Tibial nerve (tissue), 3 donors: ENCODE measurements at regions not wholly inside any gene's neighbourhood (a gene's known extent, or its start where the extent isn't known, plus 50 kb on each side); places are given as distances from the start of the nearest gene placed in this dataset.

ENCODE experiments used
- POLR2A ChIP-seq, 2 donors: fragments of 450-650 bp; IDR thresholded peaks; one replicate each; pipeline ENCODE4 v1.6.1; 2017; ENCODE audit warnings: antibody characterized with exemption in 2 of 2, mild to moderate bottlenecking in 2 of 2, moderate library complexity in 2 of 2
- TF ChIP-seq, protein P1 (sequence below), 5 experiments: fragments of 200-600 bp in 3 of 5; fragments of 450-650 bp in 2 of 5; sonication (generic) in 3 of 5; IDR thresholded peaks; one replicate each; pipeline ENCODE4 v1.5.1; 2016 to 2019; ENCODE audit warnings: antibody characterized with exemption in 5 of 5, mild to moderate bottlenecking in 3 of 5, moderate library complexity in 2 of 5

DNA sequence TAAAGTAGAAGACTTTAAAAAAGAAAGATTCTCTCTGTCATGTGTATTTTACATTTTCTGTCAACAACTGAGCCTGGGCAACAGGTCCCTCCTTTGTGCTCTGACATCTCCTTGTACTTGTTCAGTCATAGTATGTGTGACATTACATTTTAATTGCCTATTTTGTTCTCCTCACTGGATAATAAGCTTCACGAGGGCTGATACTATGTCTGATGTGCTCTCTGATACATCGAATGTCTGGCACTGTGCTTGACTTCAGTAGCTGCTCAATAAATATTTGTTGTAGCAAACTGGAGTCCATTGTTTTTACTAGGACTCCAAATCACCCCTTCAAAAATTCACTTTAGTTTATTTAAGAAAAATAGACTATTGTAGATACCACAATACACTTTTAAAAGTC, 482.0 kb downstream of the RASEF start:
- TF ChIP-seq POLR2A (IDR thresholded peaks at IDR 0.05): no peak
- TF ChIP-seq, protein P1, sequence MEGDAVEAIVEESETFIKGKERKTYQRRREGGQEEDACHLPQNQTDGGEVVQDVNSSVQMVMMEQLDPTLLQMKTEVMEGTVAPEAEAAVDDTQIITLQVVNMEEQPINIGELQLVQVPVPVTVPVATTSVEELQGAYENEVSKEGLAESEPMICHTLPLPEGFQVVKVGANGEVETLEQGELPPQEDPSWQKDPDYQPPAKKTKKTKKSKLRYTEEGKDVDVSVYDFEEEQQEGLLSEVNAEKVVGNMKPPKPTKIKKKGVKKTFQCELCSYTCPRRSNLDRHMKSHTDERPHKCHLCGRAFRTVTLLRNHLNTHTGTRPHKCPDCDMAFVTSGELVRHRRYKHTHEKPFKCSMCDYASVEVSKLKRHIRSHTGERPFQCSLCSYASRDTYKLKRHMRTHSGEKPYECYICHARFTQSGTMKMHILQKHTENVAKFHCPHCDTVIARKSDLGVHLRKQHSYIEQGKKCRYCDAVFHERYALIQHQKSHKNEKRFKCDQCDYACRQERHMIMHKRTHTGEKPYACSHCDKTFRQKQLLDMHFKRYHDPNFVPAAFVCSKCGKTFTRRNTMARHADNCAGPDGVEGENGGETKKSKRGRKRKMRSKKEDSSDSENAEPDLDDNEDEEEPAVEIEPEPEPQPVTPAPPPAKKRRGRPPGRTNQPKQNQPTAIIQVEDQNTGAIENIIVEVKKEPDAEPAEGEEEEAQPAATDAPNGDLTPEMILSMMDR (IDR thresholded peaks at IDR 0.05): no peak
